Psoas muscle (tissue), 7 donors: ENCODE measurements at regions not wholly inside any gene's neighbourhood (a gene's known extent, or its start where the extent isn't known, plus 50 kb on each side); places are given as distances from the start of the nearest gene placed in this dataset.

Experiments used
- ATAC-seq, 4 donors: fragments of 200-7000 bp; cut with Tn5 transposase; one replicate each; pipeline ENCODE4 v1.9.1; 2020; ENCODE audit warnings: moderate library complexity in 3 of 4, mild to moderate bottlenecking in 2 of 4
- DNase-seq, 2 donors: peaks; one replicate each; pipeline ENCODE4 v3.0.0-alpha.2; 2020
- H3K27ac ChIP-seq: fragments of 200-600 bp; one replicate; pipeline ENCODE4 v1.8.0; 2022
- H3K27me3 ChIP-seq, 3 donors: fragments of 200-600 bp in 1 of 3; one replicate each; pipeline versions ENCODE4 v1.6.1 to v1.8.0; 2013 to 2022; ENCODE audit warnings: low read length in 2 of 3, mild to moderate bottlenecking in 2 of 3, moderate library complexity in 1 of 3; ENCODE audit not compliant: insufficient read depth in 3 of 3
- H3K36me3 ChIP-seq, 2 donors: fragments of 200-600 bp in 1 of 2; one replicate each; pipeline versions ENCODE4 v1.6.1 to v1.8.0; 2013 to 2022; ENCODE audit warnings: low read depth in 1 of 2, mild to moderate bottlenecking in 1 of 2, moderate library complexity in 1 of 2; ENCODE audit not compliant: insufficient read depth in 1 of 2
- H3K4me1 ChIP-seq: fragments of 200-600 bp; one replicate; pipeline ENCODE4 v1.8.0; 2022
- H3K4me3 ChIP-seq: fragments of 200-600 bp; one replicate; pipeline ENCODE4 v1.8.0; 2022; ENCODE audit warnings: mild to moderate bottlenecking
- H3K9me3 ChIP-seq: fragments of 200-600 bp; one replicate; pipeline ENCODE4 v1.8.0; 2022
- CTCF ChIP-seq: fragments of 200-600 bp; IDR thresholded peaks from one replicate; pipeline ENCODE4 v1.8.0; 2022; ENCODE audit warnings: antibody characterized with exemption
- WGBS, 3 donors: extraction: QIAGEN DNeasy Blood & Tissue Kit; methylation state at CpG; one replicate each; pipeline versions ENCODE4 v1.1.6 to v1.1.7; 2013; 5-methylcytosine and 5-hydroxymethylcytosine counted together
- intact Hi-C, 2 donors: fragments of 100-400 bp; cut with DNase I; formaldehyde crosslinking; loops; one replicate each; pipeline versions ENCODE4 v1.11.0 to v1.14.2; 2022
- donor health status: healthy with polysubstance abuse.
- donor health status: DM: no; HTN: no; CAD: no; lungs with moderate emphysema.
- donor health status: Bipolar disorder and iron deficiency.
- donor health status: healthy.
- donor health status: DM: yes; HTN: yes; CAD: no.
- donor health status: DM: no; HTN: no; CAD: no.
- donor health status: DM: yes; HTN: yes; CAD: no.

DNA sequence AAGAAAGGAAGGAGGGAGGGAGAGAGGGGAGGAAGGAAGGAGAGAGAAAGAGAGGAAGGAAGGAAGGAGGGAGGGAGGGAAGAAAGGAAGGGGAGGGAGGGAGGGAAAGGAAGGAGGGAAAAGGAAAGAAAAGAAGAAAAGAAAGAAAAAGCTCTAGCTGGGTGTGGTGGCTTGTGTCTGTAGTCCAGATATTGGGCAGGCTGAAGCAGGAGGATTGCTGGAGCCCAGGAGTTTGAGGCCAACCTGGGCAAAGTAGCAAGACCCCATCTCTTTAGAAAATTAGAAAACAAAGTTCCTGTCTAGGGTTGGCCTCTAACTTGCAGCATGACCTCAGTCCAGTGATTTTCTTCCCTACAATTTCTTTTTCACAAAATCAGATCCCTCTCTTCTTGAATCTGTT lies 208.2 kb upstream of the NUDT4 start:
- Histone ChIP-seq H3K4me1 (peaks cover 19% of the 10 kb centered on the region), H3K27me3 (no peaks in the 10 kb centered on the region), H3K4me3 (no peak overlapping the region), H3K9me3 (no peaks in the 10 kb centered on the region), H3K36me3 (no peaks in the 10 kb centered on the region), H3K27ac (no peak overlapping the region)
- DNase-seq (no peak), ATAC-seq (no peak)
- no peak for TF ChIP-seq CTCF
- intact Hi-C loops: no loop called here

DNA sequence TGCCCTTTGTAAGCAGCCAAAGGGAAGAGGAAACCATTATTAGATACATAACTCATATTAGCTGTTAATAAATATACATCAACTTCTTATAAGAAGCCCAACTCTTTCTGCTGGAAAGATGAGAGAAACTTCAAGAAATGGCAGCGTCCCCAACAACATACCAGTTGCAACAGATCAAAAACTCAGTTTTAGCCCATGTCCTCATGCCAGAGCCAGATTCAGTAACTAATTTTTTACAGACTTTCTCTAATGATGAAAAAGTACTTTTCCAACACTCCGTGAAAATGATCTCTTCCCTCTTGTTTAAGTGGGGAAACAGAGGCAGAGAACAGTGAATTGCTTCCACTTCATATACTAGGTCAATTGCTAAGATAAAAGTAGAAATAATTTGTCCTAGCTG lies 206.8 kb upstream of the NUDT4 start:
- intact Hi-C loops: no loop called here
- no peaks in the 10 kb centered on the region for H3K9me3 ChIP-seq
- H3K27ac ChIP-seq: no peak overlapping the region
- WGBS, 3 donors: 75 to 97% (median 90%) methylated on average over 2 of the region's 2 CpGs
- ATAC-seq (no peak), DNase-seq (no peak)
- peaks cover 31% of the 10 kb centered on the region for H3K4me1 ChIP-seq
- no peak for TF ChIP-seq CTCF
- no peaks in the 10 kb centered on the region for H3K27me3 ChIP-seq
- no peak overlapping the region for H3K4me3 ChIP-seq
- H3K36me3 ChIP-seq: no peaks in the 10 kb centered on the region

DNA sequence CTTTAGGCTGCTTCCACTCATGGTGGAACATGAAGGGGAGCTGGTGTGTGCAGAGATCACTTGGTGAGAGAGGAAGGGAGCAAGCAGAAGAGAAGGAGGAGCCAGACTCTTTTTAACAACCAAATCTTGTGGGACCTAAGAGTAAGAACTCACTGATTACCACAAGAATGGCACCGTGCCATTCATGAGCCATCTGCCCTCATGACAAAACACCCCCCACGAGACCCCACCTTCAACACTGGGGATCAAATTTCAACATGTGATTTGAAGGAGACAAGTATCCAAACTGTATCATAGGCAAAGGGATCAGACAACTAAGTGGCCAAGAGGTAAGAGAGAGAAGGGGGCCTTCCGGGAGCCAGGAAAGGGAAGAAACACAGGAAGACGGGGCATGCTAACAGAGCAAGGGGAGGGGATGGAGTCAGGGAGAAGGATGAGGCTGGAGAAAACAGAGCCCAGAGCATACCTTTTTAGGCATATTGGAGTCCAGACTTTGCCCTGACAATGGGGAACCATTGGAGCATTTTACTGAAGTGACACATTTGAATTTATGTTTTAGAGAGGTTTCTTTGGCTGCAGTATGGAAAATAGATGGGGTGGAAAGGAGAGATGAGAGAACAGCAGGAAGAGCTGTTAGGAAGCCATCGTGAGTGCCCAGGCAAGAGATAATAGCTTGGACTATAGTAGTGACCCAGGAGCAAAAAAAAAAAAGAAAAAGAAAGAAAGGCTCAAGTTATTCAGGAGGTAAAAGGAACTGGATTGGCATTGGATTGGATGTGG lies 204.4 kb upstream of the NUDT4 start:
- WGBS, 3 donors: 55 to 62% (median 59%) methylated on average over 5 of the region's 5 CpGs
- DNase-seq (no peak), ATAC-seq (no peak)
- Histone ChIP-seq H3K27ac (peak overlapping the region; percentile 58), H3K4me1 (peaks cover 41% of the 10 kb centered on the region), H3K9me3 (no peaks in the 10 kb centered on the region), H3K27me3 (no peaks in the 10 kb centered on the region), H3K4me3 (no peak overlapping the region), H3K36me3 (no peaks in the 10 kb centered on the region)
- no peak for TF ChIP-seq CTCF
- intact Hi-C loops: no loop called here

- no peak for TF ChIP-seq CTCF
- H3K27me3 ChIP-seq: no peaks in the 10 kb centered on the region
- peaks cover 42% of the 10 kb centered on the region for H3K4me1 ChIP-seq
- intact Hi-C loops: no loop called here
- H3K27ac ChIP-seq: peak overlapping the region; percentile 58
- peak; percentile 54 to 72 (median 68) for ATAC-seq
- DNase-seq: no peak
- H3K4me3 ChIP-seq: no peak overlapping the region
- no peaks in the 10 kb centered on the region for H3K9me3 ChIP-seq
- WGBS, 3 donors: 13 to 18% (median 15%) methylated on average over 3 of the region's 3 CpGs
- H3K36me3 ChIP-seq: no peaks in the 10 kb centered on the region
These were observed 203.7 kb upstream of the NUDT4 start for GRCh38 chr12:93174048-93174447.

- Histone ChIP-seq H3K4me1 (peaks cover 45% of the 10 kb centered on the region), H3K4me3 (no peak overlapping the region), H3K27ac (peak overlapping the region; percentile 58), H3K27me3 (no peaks in the 10 kb centered on the region), H3K9me3 (no peaks in the 10 kb centered on the region), H3K36me3 (no peaks in the 10 kb centered on the region)
- ATAC-seq (peak; percentile 61 to 84 (median 77)), DNase-seq (no peak)
- 53 to 60% (median 55%) methylated on average over 5 of the region's 5 CpGs for WGBS, 3 donors
- no peak for TF ChIP-seq CTCF
- intact Hi-C loops: no loop called here
These were observed 203.3 kb upstream of the NUDT4 start for GRCh38 chr12:93174473-93174872.
